ENCODE measurements at regions not wholly inside any gene's neighbourhood (a gene's known extent, or its start where the extent isn't known, plus 50 kb on each side); places are given as distances from the start of the nearest gene placed in this dataset.

- TF ChIP-seq ZNF571 (tag by site-specific recombination; IDR thresholded peaks at IDR 0.05): no peak
- TF ChIP-seq ZNF623 (tag by site-specific recombination; IDR thresholded peaks at IDR 0.05): no peak
- no peak for TF ChIP-seq SCRT1 (tag by site-specific recombination; IDR thresholded peaks at IDR 0.05; ENCODE audit: borderline replicate concordance)
- TF ChIP-seq ZNF621 (tag by site-specific recombination; IDR thresholded peaks at IDR 0.05): no peak
Observed at GRCh38 chr2:235206399-235206798, 254.6 kb downstream of the SH3BP4 start (continued).

- ChIA-PET CTCF (no interaction called here), POLR2A (no interaction called here)
Observed at GRCh38 chr2:235206980-235207579, 255.3 kb downstream of the SH3BP4 start.

GRCh38 chr2:235211056-235211455 lies 259.2 kb downstream of the SH3BP4 start:
- CTCF ChIA-PET: no interaction called here
- Histone ChIP-seq H3K36me3 (ENCODE audit: control insufficient read depth in 2 of 2, insufficient read depth in 1 of 2, low read length in 2 of 2) (no peaks in the 10 kb centered on the region), H3K4me3 (ENCODE audit: low read depth, low read length) (no peak overlapping the region), H3K4me1 (ENCODE audit: control insufficient read depth, insufficient read depth, low read length) (no peaks in the 10 kb centered on the region), H3K9me3 (ENCODE audit: control insufficient read depth, insufficient read depth, low read depth, low read length) (no peaks in the 10 kb centered on the region), H3K27ac (ENCODE audit: extremely low read depth, low read depth, low read length) (no peak overlapping the region)
- POLR2A ChIA-PET: no interaction called here
- no peak for TF ChIP-seq ZNF610 (tag by site-specific recombination; IDR thresholded peaks at IDR 0.05; ENCODE audit: borderline replicate concordance)
- TF ChIP-seq OSR2 (tag by site-specific recombination; IDR thresholded peaks at IDR 0.05): no peak
- no peak for TF ChIP-seq ZNF521 (tag by site-specific recombination; IDR thresholded peaks at IDR 0.05)
- TF ChIP-seq ZSCAN18 (tag by site-specific recombination; IDR thresholded peaks at IDR 0.05): no peak
- no peak for TF ChIP-seq ZBTB48 (tag by site-specific recombination; IDR thresholded peaks at IDR 0.05)

More at GRCh38 chr2:235206980-235207579, 255.3 kb downstream of the SH3BP4 start:
- Histone ChIP-seq H3K4me3 (ENCODE audit: low read depth, low read length) (no peak overlapping the region), H3K4me1 (ENCODE audit: control insufficient read depth, insufficient read depth, low read length) (no peaks in the 10 kb centered on the region), H3K27ac (ENCODE audit: extremely low read depth, low read depth, low read length) (no peak overlapping the region), H3K36me3 (ENCODE audit: control insufficient read depth in 2 of 2, insufficient read depth in 1 of 2, low read length in 2 of 2) (no peaks in the 10 kb centered on the region), H3K9me3 (ENCODE audit: control insufficient read depth, insufficient read depth, low read depth, low read length) (no peaks in the 10 kb centered on the region)
- TF ChIP-seq HOXA7 (CRISPR knock-in tag; IDR thresholded peaks at IDR 0.05; ENCODE audit: borderline replicate concordance) (no peak), ZNF404 (tag by site-specific recombination; IDR thresholded peaks at IDR 0.05) (no peak), ZNF350 (tag by site-specific recombination; IDR thresholded peaks at IDR 0.05) (no peak), CTCF (tag by site-specific recombination; IDR thresholded peaks at IDR 0.05) (no peak), ZBTB49 (tag by site-specific recombination; IDR thresholded peaks at IDR 0.05; ENCODE audit: low read depth) (no peak), ZNF837 (tag by site-specific recombination; IDR thresholded peaks at IDR 0.05) (no peak), ZIC2 (tag by site-specific recombination; IDR thresholded peaks at IDR 0.05) (peak; percentile 97), TCF7L2 (IDR thresholded peaks at IDR 0.05; ENCODE audit: borderline replicate concordance, low read depth, low read length) (no peak)

Data from HEK293 (cell line).